ENCODE measurements at regions not wholly inside any gene's neighbourhood (a gene's known extent, or its start where the extent isn't known, plus 50 kb on each side); places are given as distances from the start of the nearest gene placed in this dataset.
"Not testable (repeated sequence)": the region's sequence is repeated elsewhere in the genome, so short reads cannot be mapped to it uniquely, and the experiment has no call there.

- no peak for DNase-seq
Observed at GRCh38 chr14:97773598-97773997, 976.4 kb downstream of the VRK1 start.

- no peak for DNase-seq
Observed at GRCh38 chr14:97776890-97777558, 979.8 kb downstream of the VRK1 start.

GRCh38 chr14:97777622-97778355 is 980.6 kb downstream of the VRK1 start:
- no peak for DNase-seq

- no peak for DNase-seq
Observed at GRCh38 chr14:97779140-97779539, 982.0 kb downstream of the VRK1 start.

GRCh38 chr14:97780804-97781203 is 983.6 kb downstream of the VRK1 start:
- DNase-seq, result no peak

GRCh38 chr14:97781961-97782360 is 984.8 kb downstream of the VRK1 start:
- no peak for DNase-seq

- no peak for DNase-seq
Observed at GRCh38 chr14:97782871-97783414, 985.8 kb downstream of the VRK1 start.

GRCh38 chr14:97785495-97785894 is 988.3 kb downstream of the VRK1 start:
- no peak for DNase-seq

- DNase-seq, result peak; percentile 14
Observed at GRCh38 chr14:97788364-97788763, 991.2 kb downstream of the VRK1 start.

GRCh38 chr14:97788846-97789526 is 991.8 kb downstream of the VRK1 start:
- no peak for DNase-seq

- DNase-seq, result no peak
Observed at GRCh38 chr14:97791072-97791471, 993.9 kb downstream of the VRK1 start.

- no peak for DNase-seq
Observed at GRCh38 chr14:97791906-97792305, 994.7 kb downstream of the VRK1 start.

- DNase-seq, result no peak
Observed at GRCh38 chr14:97796511-97796910, 999.3 kb downstream of the VRK1 start.

GRCh38 chr14:97798176-97798575 is 1001.0 kb downstream of the VRK1 start:
- no peak for DNase-seq

GRCh38 chr14:97802430-97803373 is 1005.5 kb downstream of the VRK1 start:
- no peak for DNase-seq

GRCh38 chr14:97804056-97804455 is 1006.9 kb downstream of the VRK1 start:
- DNase-seq, result no peak

- peak; percentile 18 for DNase-seq
Observed at GRCh38 chr14:97806891-97807290, 1009.7 kb downstream of the VRK1 start.

- not testable (repeated sequence) for DNase-seq
Observed at GRCh38 chr14:97808541-97808940, 1011.4 kb downstream of the VRK1 start.

- no peak for DNase-seq
Observed at GRCh38 chr14:97813556-97813955, 1016.4 kb downstream of the VRK1 start.

GRCh38 chr14:97820781-97821180 is 1023.6 kb downstream of the VRK1 start:
- no peak for DNase-seq

- DNase-seq, result no peak
Observed at GRCh38 chr14:97824218-97824617, 1027.0 kb downstream of the VRK1 start.

- DNase-seq, result no peak
Observed at GRCh38 chr14:97827746-97828145, 1030.6 kb downstream of the VRK1 start.

- no peak for DNase-seq
Observed at GRCh38 chr14:97832776-97833175, 1035.6 kb downstream of the VRK1 start.

All from NCI-H1105 treated with DMSO at 0.1 percent for 48 hours (cell line).